ENCODE measurements at regions not wholly inside any gene's neighbourhood (a gene's known extent, or its start where the extent isn't known, plus 50 kb on each side); places are given as distances from the start of the nearest gene placed in this dataset.

- no peak for TF ChIP-seq CEBPB (IDR thresholded peaks at IDR 0.05)
- no peak for TF ChIP-seq EP300 (IDR thresholded peaks at IDR 0.05; ENCODE audit: borderline replicate concordance)
- TF ChIP-seq CREB1 (IDR thresholded peaks at IDR 0.05; ENCODE audit: low read depth) = no peak
- TF ChIP-seq FOXM1 (IDR thresholded peaks at IDR 0.05; ENCODE audit: borderline replicate concordance, low read depth) = no peak
- no peak for TF ChIP-seq REST (IDR thresholded peaks at IDR 0.05; ENCODE audit: low read depth)
- TF ChIP-seq ZBTB7A (IDR thresholded peaks at IDR 0.05; ENCODE audit: low read depth) = no peak
- TF ChIP-seq RAD21 (IDR thresholded peaks at IDR 0.05; ENCODE audit: low read depth) = no peak
Observed at GRCh38 chr16:60371591-60371990, 1637.5 kb upstream of the GOT2 start.

- TF ChIP-seq REST (IDR thresholded peaks at IDR 0.05; ENCODE audit: low read depth) (no peak), ZBTB7A (IDR thresholded peaks at IDR 0.05; ENCODE audit: low read depth) (no peak), FOXM1 (IDR thresholded peaks at IDR 0.05; ENCODE audit: borderline replicate concordance, low read depth) (no peak), EGR1 (IDR thresholded peaks at IDR 0.05) (no peak), TEAD4 (IDR thresholded peaks at IDR 0.05) (no peak), NFIC (IDR thresholded peaks at IDR 0.05) (no peak), EP300 (IDR thresholded peaks at IDR 0.05; ENCODE audit: borderline replicate concordance) (no peak), TCF12 (IDR thresholded peaks at IDR 0.05; ENCODE audit: low read depth) (no peak), TAF1 (IDR thresholded peaks at IDR 0.05; ENCODE audit: low read depth) (no peak), USF1 (IDR thresholded peaks at IDR 0.05) (no peak), CREB1 (IDR thresholded peaks at IDR 0.05; ENCODE audit: low read depth) (no peak), MAX (IDR thresholded peaks at IDR 0.05) (no peak), CEBPB (IDR thresholded peaks at IDR 0.05) (no peak), RAD21 (IDR thresholded peaks at IDR 0.05; ENCODE audit: low read depth) (no peak), YY1 (IDR thresholded peaks at IDR 0.05; ENCODE audit: low read depth) (no peak)
Observed at GRCh38 chr16:60367739-60368138, 1633.6 kb upstream of the GOT2 start.

GRCh38 chr16:60363566-60363965 is 1629.5 kb upstream of the GOT2 start:
- no peak for TF ChIP-seq FOXM1 (IDR thresholded peaks at IDR 0.05; ENCODE audit: borderline replicate concordance, low read depth)
- no peak for TF ChIP-seq TEAD4 (IDR thresholded peaks at IDR 0.05)
- no peak for TF ChIP-seq MAX (IDR thresholded peaks at IDR 0.05)
- no peak for TF ChIP-seq EGR1 (IDR thresholded peaks at IDR 0.05)
- no peak for TF ChIP-seq EP300 (IDR thresholded peaks at IDR 0.05; ENCODE audit: borderline replicate concordance)
- no peak for TF ChIP-seq USF1 (IDR thresholded peaks at IDR 0.05)

- TF ChIP-seq CREB1 (IDR thresholded peaks at IDR 0.05; ENCODE audit: low read depth) (no peak), NFIC (IDR thresholded peaks at IDR 0.05) (no peak), EP300 (IDR thresholded peaks at IDR 0.05; ENCODE audit: borderline replicate concordance) (no peak), EGR1 (IDR thresholded peaks at IDR 0.05) (no peak), MAX (IDR thresholded peaks at IDR 0.05) (no peak), TAF1 (IDR thresholded peaks at IDR 0.05; ENCODE audit: low read depth) (no peak), USF1 (IDR thresholded peaks at IDR 0.05) (no peak), REST (IDR thresholded peaks at IDR 0.05; ENCODE audit: low read depth) (no peak), ZBTB7A (IDR thresholded peaks at IDR 0.05; ENCODE audit: low read depth) (no peak), CEBPB (IDR thresholded peaks at IDR 0.05) (no peak), YY1 (IDR thresholded peaks at IDR 0.05; ENCODE audit: low read depth) (no peak), FOXM1 (IDR thresholded peaks at IDR 0.05; ENCODE audit: borderline replicate concordance, low read depth) (no peak), TEAD4 (IDR thresholded peaks at IDR 0.05) (no peak), RAD21 (IDR thresholded peaks at IDR 0.05; ENCODE audit: low read depth) (no peak)
Observed at GRCh38 chr16:60346256-60346655, 1612.1 kb upstream of the GOT2 start.
